ENCODE measurements at regions not wholly inside any gene's neighbourhood (a gene's known extent, or its start where the extent isn't known, plus 50 kb on each side); places are given as distances from the start of the nearest gene placed in this dataset.
"Not testable (repeated sequence)": the region's sequence is repeated elsewhere in the genome, so short reads cannot be mapped to it uniquely, and the experiment has no call there.

DNA sequence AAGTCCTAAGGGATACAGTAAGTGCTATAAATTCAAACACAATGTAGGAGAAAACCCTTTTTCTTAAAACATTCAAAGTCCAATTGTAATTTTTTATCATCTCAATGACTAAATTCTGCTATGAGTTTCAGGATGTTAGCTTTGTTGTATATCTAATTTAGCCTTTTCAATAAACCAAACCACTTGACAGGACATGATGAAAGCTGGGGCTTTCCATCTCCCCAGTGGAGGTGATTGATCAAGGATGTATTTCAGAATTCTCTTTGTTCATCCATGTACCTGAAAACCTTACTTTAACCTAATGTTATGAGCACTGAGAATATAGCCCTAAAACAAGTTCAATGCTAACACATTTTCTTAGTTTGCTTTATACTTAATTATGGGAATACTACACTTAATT is 639.0 kb upstream of the ITGA1 start:
- no peak for DNase-seq (ENCODE audit: extremely low read depth, low read depth, low spot score)

DNA sequence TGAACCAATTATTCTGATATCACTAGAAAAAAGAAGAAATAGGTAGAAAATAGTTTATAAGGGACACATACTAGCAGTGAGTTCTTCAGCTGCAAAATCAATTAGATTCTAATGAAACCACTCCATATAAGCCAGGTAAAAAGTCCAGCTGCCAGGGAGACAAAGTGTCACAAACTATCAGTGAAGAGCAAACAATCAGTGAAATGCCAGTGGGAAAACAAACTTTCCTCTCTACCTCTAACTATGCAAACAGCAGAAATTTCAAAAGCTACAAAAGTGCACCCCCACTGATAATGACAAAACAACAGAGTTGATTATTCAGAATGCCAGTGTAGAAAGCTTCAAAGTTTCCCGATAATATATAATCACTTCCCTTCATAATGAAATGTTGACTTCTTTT is 637.2 kb upstream of the ITGA1 start:
- no peak for DNase-seq (ENCODE audit: extremely low read depth, low read depth, low spot score)

DNA sequence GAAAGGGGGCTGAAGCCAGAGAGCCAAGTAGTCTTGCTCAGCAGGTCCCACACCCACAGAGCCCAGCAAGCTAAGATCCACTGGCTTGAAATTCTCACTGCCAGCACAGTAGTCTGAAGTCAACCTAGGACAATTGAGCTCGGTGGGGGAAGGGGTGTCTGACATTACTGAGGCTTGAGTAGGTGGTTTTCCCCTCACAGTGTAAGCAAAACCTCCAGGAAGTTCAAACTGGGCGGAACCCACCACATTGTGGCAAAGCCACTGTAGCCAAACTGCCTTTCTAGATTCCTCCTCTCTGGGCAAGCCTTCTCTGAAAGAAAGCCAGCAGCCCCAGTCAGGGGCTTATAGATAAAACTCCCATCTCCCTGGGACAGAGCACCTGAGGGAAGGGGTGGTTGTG is 630.9 kb upstream of the ITGA1 start:
- not testable (repeated sequence) for DNase-seq (ENCODE audit: extremely low read depth, low read depth, low spot score)

DNA sequence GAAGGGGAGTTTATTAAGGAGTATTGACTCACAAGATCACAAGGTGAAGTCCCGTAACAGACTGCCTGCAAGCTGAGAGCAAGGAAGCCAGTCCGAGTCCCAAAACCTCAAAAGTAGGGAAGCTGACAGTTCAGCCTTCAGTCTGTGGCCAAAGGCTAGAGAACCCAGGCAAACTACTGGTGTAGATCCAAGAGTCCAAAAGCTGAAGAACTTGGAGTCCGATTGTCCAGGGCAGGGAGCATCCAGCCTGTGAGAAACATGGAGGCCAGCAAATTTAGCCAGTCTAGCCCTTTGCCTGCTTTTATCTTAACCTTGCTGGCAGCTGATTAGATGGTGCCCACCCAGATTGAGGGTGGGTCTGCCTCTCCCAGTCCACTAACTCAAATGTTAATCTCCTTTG is 621.9 kb upstream of the ITGA1 start:
- not testable (repeated sequence) for DNase-seq (ENCODE audit: extremely low read depth, low read depth, low spot score)

DNA sequence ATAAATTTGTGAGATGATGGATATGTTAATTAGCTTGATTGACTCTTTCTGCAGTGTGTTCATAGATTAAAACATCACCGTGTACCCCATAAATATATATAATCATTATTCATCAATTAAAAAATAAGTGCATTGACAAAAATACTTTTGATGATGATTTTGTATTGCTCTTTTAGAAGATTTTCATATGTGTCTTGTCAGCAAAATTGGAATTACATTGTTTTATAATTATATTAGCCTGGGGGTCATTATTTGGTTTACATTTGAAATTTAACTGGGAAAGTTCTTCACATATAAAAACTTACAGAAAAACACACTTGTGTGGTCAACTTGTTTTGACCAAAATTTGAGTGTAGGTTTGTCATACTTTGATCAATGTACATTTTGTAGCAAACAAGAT is 614.6 kb upstream of the ITGA1 start:
- DNase-seq (ENCODE audit: extremely low read depth, low read depth, low spot score), result no peak

DNA sequence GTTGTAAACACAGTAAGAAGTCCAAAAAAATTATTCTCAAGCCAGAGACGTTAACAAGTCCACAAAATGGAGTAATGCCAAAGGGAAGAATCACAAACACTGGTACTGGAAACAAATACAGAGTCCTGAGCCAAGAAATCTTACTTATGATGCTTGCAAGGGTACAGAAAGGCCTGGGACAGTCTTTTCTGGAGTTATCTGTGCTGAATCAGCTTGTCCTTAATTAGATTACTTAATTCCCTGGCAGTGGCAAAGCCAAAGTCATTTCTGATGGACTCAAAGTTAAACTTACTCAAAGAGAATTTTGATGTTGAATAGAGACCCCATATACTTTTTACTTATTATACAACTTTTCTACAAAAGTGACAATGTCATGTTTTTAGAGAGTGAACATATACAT is 610.5 kb upstream of the ITGA1 start:
- no peak for DNase-seq (ENCODE audit: extremely low read depth, low read depth, low spot score)

DNA sequence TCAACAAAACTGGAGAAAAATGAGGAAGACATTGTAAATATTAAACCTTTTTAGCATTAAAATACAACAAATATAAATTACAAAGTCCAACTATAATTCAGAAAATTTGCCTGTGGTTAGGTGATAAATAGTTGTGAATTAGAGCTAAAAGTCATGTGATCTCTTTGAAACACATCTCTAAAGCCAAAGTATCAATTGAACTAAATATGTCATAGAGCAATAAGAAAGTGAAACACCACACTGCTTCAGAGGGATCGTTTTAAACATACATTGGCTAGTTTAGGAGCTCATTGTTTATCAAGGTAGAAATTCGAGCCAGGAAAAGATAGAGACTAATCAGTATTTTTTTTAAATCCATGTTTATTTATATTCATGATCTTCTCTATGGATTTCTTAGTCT is 606.3 kb upstream of the ITGA1 start:
- DNase-seq (ENCODE audit: extremely low read depth, low read depth, low spot score), result no peak

DNA sequence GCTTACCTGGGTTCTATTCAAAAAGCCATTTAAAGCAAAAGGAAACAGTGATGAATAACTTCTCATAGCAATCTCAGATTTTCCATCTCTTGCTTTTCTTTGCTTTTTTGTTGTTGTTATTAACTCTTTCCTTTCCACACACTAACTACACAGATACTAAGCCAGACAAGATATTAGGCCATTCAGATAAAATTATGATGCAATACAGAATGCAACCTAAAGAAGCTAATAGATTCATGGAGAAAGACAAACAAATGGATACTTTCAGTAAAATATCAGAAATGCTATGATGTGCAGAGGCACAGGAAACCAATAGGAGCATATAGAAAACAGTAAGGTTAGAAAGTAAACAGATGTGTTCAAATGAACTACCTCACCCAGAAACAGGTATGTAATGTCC is 597.0 kb upstream of the ITGA1 start:
- no peak for DNase-seq (ENCODE audit: extremely low read depth, low read depth, low spot score)

DNA sequence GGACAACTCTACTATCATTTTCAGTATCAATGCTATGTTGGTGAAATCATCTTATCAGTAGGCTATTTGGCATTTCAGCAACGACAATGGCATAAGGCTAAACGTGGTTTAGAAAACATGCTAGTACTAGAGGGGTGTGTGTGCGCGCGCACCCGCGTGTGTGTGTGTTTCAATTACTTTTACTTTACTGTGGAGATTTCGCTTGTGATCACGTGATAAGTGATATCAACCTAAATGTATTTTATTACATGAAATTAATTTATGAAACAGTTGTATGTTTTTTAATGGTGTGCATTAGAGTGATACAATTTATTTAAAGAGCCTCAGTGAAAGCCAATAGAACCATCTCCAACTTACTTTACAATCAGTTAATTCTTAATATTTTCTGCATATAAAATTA is 587.9 kb upstream of the ITGA1 start:
- no peak for DNase-seq (ENCODE audit: extremely low read depth, low read depth, low spot score)

DNA sequence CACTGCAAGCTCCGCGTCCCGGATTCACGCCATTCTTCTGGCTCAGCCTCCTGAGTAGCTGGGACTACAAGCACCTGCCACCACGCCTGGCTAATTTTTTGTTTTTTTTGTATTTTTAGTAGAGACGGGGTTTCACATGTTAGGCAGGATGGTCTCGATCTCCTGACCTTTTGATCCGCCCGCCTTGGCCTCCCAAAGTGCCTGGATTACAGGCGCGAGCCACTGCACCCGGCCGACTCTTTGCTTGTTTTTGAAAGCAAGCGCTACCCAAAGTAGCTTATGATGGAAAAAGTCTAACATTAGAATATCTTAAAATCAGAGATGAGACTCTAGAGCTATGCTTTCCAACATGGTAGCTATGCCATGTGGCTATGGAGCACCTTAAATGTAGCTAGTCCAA is 585.5 kb upstream of the ITGA1 start:
- no peak for DNase-seq (ENCODE audit: extremely low read depth, low read depth, low spot score)

DNA sequence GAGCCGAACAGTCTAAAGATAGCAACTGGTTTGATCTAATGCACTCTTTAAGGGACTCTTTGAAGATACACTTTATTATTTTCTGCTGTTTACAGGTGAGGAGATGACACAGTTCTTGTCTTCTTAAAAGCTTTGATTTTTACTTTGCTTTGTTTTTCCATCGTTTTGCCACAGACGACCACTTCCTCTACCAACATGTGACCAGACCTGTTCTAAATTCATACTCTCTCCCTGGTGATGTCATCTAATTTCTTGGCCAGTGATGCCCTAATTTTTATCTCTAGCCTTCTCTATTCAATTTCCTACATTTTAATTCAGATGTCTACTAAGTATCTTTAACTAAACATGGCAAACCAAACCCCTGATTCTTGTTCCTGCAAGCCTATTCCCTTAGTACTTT is 583.4 kb upstream of the ITGA1 start:
- no peak for DNase-seq (ENCODE audit: extremely low read depth, low read depth, low spot score)
